ENCODE measurements at regions not wholly inside any gene's neighbourhood (a gene's known extent, or its start where the extent isn't known, plus 50 kb on each side); places are given as distances from the start of the nearest gene placed in this dataset.

- TF ChIP-seq CTCF (IDR thresholded peaks at IDR 0.05) (no peak), POLR2A (IDR thresholded peaks at IDR 0.05) (no peak), EP300 (IDR thresholded peaks at IDR 0.05) (no peak), POLR2AphosphoS5 (IDR thresholded peaks at IDR 0.05) (no peak)
Observed at GRCh38 chr20:24361541-24361940, 107.9 kb upstream of the SYNDIG1 start.

Measured in gastroesophageal sphincter (tissue), 3 donors.